Neural cell (in vitro differentiated cells): ENCODE measurements at regions not wholly inside any gene's neighbourhood (a gene's known extent, or its start where the extent isn't known, plus 50 kb on each side); places are given as distances from the start of the nearest gene placed in this dataset.

Experiments
- CTCF ChIP-seq: fragments of 450-650 bp; IDR thresholded peaks from 2 replicates; pipeline ENCODE4 v1.5.1; 2014; ENCODE audit warnings: antibody characterized with exemption, mild to moderate bottlenecking, moderate library complexity; ENCODE audit not compliant: poor library complexity, severe bottlenecking
- EZH2 ChIP-seq: fragments of 200-600, 300-800 bp; shearing (Covaris generic), sonication (generic); IDR thresholded peaks from 2 replicates; pipeline ENCODE4 v1.6.1; 2014; ENCODE audit warnings: antibody characterized with exemption, low read length, borderline replicate concordance, mild to moderate bottlenecking; ENCODE audit not compliant: insufficient read depth, poor library complexity, severe bottlenecking
- REST ChIP-seq: IDR thresholded peaks from 2 replicates; pipeline ENCODE4 v1.6.1; 2012; ENCODE audit warnings: borderline replicate concordance
- SMC3 ChIP-seq: fragments of 450-650 bp; conservative IDR thresholded peaks from 2 replicates; pipeline ENCODE4 v1.6.1; 2014; ENCODE audit warnings: antibody characterized with exemption, mild to moderate bottlenecking, moderate library complexity; ENCODE audit not compliant: poor library complexity
- TAF1 ChIP-seq: IDR thresholded peaks from 2 replicates; pipeline ENCODE4 v1.6.1; 2012; ENCODE audit warnings: low read depth

GRCh38 chr9:7636838-7637467 lies 162.6 kb downstream of the DMAC1 start:
- TF ChIP-seq TAF1 (no peak), EZH2 (no peak), REST (no peak), CTCF (no peak), SMC3 (no peak)
